ENCODE measurements at regions not wholly inside any gene's neighbourhood (a gene's known extent, or its start where the extent isn't known, plus 50 kb on each side); places are given as distances from the start of the nearest gene placed in this dataset.
A peak's percentile ranks its signal among the peaks of the same experiment; 100 is the strongest.

- TF ChIP-seq HNRNPL (IDR thresholded peaks at IDR 0.05; ENCODE audit: low read depth, low read length) (no peak), HOXA5 (CRISPR knock-in tag; IDR thresholded peaks at IDR 0.05) (peak; percentile 93; the same call in 1 of the 2 replicates), FOSL2 (CRISPR knock-in tag; IDR thresholded peaks at IDR 0.05) (peak; percentile 51), PAXIP1 (CRISPR knock-in tag; conservative IDR thresholded peaks at IDR 0.05) (0 out of 2 replicates have a peak, but pooled peaks have one; percentile 25), SOX13 (IDR thresholded peaks at IDR 0.05) (0 out of 2 replicates have a peak, but pooled peaks have one; percentile 25), SOX13 (CRISPR knock-in tag; conservative IDR thresholded peaks at IDR 0.05 in 1 of 2, IDR thresholded peaks at IDR 0.05 in 1 of 2) (no peak)
Observed at GRCh38 chr13:27367570-27367969, 56.8 kb upstream of the GTF3A start (continued).

- TF ChIP-seq CREB1 (IDR thresholded peaks at IDR 0.05): peak; percentile 30; the same call in 1 of the 2 replicates
- no peak for TF ChIP-seq CREB1 (CRISPR knock-in tag; IDR thresholded peaks at IDR 0.05)
- no peak for TF ChIP-seq ZNF264 (CRISPR knock-in tag; IDR thresholded peaks at IDR 0.05)
- no peak for TF ChIP-seq ZNF607 (CRISPR knock-in tag; IDR thresholded peaks at IDR 0.05; ENCODE audit: borderline replicate concordance)
- no peak overlapping the region for H3K4me3 ChIP-seq (replicated peaks in 1 of 3; ENCODE audit: insufficient read depth in 1 of 3, low read depth in 2 of 3, low read length in 3 of 3)
- H3K79me2 ChIP-seq (ENCODE audit: insufficient read depth, low read length): no peaks in the 10 kb centered on the region
- H3K4me1 ChIP-seq (ENCODE audit: insufficient read depth, low read length): peaks cover 49% of the 10 kb centered on the region
- intact Hi-C loops (cut with micrococcal nuclease; ENCODE audit: unreplicated experiment) (loop anchor here (5.0 kb wide), 2 partner anchors 342 to 627 kb away; no protein-coding TSS in a partner anchor), in situ Hi-C loops (cut with HindIII; ENCODE audit: extremely low pct_ligation_motif_present, low pct_unique_long_range_greater_than_20kb) (loop anchor here (10.0 kb wide), 1 partner anchor 344 kb away; no protein-coding TSS in a partner anchor)
- no peak for FAIRE-seq
- DNase-seq (ENCODE audit: low spot score): no peak
- WGBS (ENCODE audit: low lambda C conversion rate): 80% methylated on average over 12 of the region's 12 CpGs
- no TSS peak for BruUV-seq (replicated peaks)
- ChIA-PET POLR2A (no interaction called here), CTCF (ENCODE audit: low intra/inter-chr PET ratio, low total read pairs) (no interaction called here)
- H3K27ac ChIP-seq (ENCODE audit: extremely low read length, insufficient read depth, low read length): no peak overlapping the region
- no peak overlapping the region for H3K4me2 ChIP-seq (ENCODE audit: low read depth, low read length)
- H3K9ac ChIP-seq (ENCODE audit: insufficient read depth, low read depth, low read length): no peak overlapping the region
- H3K9me3 ChIP-seq (ENCODE audit: low read length): no peaks in the 10 kb centered on the region
- H3K36me3 ChIP-seq (replicated peaks in 1 of 2; ENCODE audit: control insufficient read depth in 1 of 2, insufficient read depth in 2 of 2, low read length in 2 of 2): no peaks in the 10 kb centered on the region
- no peak overlapping the region for H2AFZ ChIP-seq (ENCODE audit: low read length)
- H4K20me1 ChIP-seq (ENCODE audit: insufficient read depth, low read length): no peaks in the 10 kb centered on the region
- H3K27me3 ChIP-seq (ENCODE audit: control insufficient read depth in 1 of 2, insufficient read depth in 2 of 2, low read length in 2 of 2): peaks cover 2 to 33% of the 10 kb centered on the region in 2 experiments; a peak in 4 of 5 replicates
- no peak for ATAC-seq
Observed at GRCh38 chr13:27370305-27370872, 54.0 kb upstream of the GTF3A start.
